Tibial nerve (tissue), 3 donors: ENCODE measurements at regions not wholly inside any gene's neighbourhood (a gene's known extent, or its start where the extent isn't known, plus 50 kb on each side); places are given as distances from the start of the nearest gene placed in this dataset.

ENCODE experiments used
- CTCF ChIP-seq, 5 experiments: fragments of 200-600 bp in 3 of 5; fragments of 450-650 bp in 2 of 5; sonication (generic) in 3 of 5; IDR thresholded peaks; one replicate each; pipeline ENCODE4 v1.5.1; 2016 to 2019; ENCODE audit warnings: antibody characterized with exemption in 5 of 5, mild to moderate bottlenecking in 3 of 5, moderate library complexity in 2 of 5
- POLR2A ChIP-seq, 2 donors: fragments of 450-650 bp; IDR thresholded peaks; one replicate each; pipeline ENCODE4 v1.6.1; 2017; ENCODE audit warnings: antibody characterized with exemption in 2 of 2, mild to moderate bottlenecking in 2 of 2, moderate library complexity in 2 of 2

GRCh38 chr3:177521305-177521704 lies 324.0 kb upstream of the TBL1XR1 start:
- TF ChIP-seq CTCF (IDR thresholded peaks at IDR 0.05) (no peak), POLR2A (IDR thresholded peaks at IDR 0.05) (no peak)
